ENCODE measurements at regions not wholly inside any gene's neighbourhood (a gene's known extent, or its start where the extent isn't known, plus 50 kb on each side); places are given as distances from the start of the nearest gene placed in this dataset.

- Mint-ChIP-seq H3K36me3 (no peaks in the 10 kb centered on the region), H3K4me1 (no peaks in the 10 kb centered on the region), H3K9me3 (no peaks in the 10 kb centered on the region), H3K27ac (no peak overlapping the region), H3K4me3 (no peak overlapping the region), H3K27me3 (ENCODE audit: low read depth in 3 of 3) (peaks cover 0 to 6% (median 6%) of the 10 kb centered on the region in 3 donors)
- no peak for DNase-seq
Observed at GRCh38 chr10:63886281-63887022, 365.3 kb downstream of the REEP3 start.

- Mint-ChIP-seq H3K9me3 (no peaks in the 10 kb centered on the region), H3K4me1 (no peaks in the 10 kb centered on the region), H3K27ac (no peak overlapping the region), H3K27me3 (ENCODE audit: low read depth in 3 of 3) (peaks cover 0 to 6% (median 6%) of the 10 kb centered on the region in 3 donors), H3K36me3 (no peaks in the 10 kb centered on the region), H3K4me3 (no peak overlapping the region)
- no peak for DNase-seq
Observed at GRCh38 chr10:63887023-63887589, 365.9 kb downstream of the REEP3 start.

GRCh38 chr10:63887600-63888370 is 366.6 kb downstream of the REEP3 start:
- no peaks in the 10 kb centered on the region for H3K36me3 Mint-ChIP-seq
- H3K9me3 Mint-ChIP-seq: no peaks in the 10 kb centered on the region
- no peak overlapping the region for H3K4me3 Mint-ChIP-seq
- no peak overlapping the region for H3K27ac Mint-ChIP-seq
- no peak for DNase-seq
- no peaks in the 10 kb centered on the region for H3K4me1 Mint-ChIP-seq
- H3K27me3 Mint-ChIP-seq (ENCODE audit: low read depth in 3 of 3): peaks cover 0 to 6% (median 6%) of the 10 kb centered on the region in 3 donors

GRCh38 chr10:63889803-63890202 is 368.6 kb downstream of the REEP3 start:
- peaks cover 2 to 4% (median 2%) of the 10 kb centered on the region in 3 donors for H3K27me3 Mint-ChIP-seq (ENCODE audit: low read depth in 3 of 3)
- no peaks in the 10 kb centered on the region for H3K36me3 Mint-ChIP-seq
- H3K9me3 Mint-ChIP-seq: no peaks in the 10 kb centered on the region
- no peak overlapping the region for H3K4me3 Mint-ChIP-seq
- H3K27ac Mint-ChIP-seq: no peak overlapping the region
- DNase-seq: no peak
- no peaks in the 10 kb centered on the region for H3K4me1 Mint-ChIP-seq

DNA sequence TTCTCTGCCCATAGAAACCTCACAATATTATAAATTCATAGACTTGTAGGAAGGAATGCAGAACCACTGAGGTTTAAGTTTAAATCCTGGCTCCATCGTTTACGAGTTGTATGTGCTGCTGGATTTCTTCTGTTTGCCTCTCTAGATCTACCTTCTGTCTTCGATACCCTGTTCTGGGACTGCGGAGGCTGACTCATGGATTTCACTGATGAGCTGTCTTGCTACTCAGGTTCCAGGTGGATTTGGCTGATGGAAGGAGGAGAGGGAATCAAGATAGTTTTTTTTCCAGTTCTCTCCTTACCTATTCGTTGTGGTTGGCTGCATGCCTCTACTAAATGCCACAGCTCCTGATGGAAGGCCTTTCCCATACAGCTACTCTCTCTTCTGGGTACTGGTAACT is 375.8 kb downstream of the REEP3 start:
- DNase-seq: no peak
- H3K36me3 Mint-ChIP-seq: no peaks in the 10 kb centered on the region
- H3K4me1 Mint-ChIP-seq: no peaks in the 10 kb centered on the region
- H3K4me3 Mint-ChIP-seq: no peak overlapping the region
- no peak overlapping the region for H3K27ac Mint-ChIP-seq
- peaks cover 0 to 4% (median 0%) of the 10 kb centered on the region in 6 donors for H3K9me3 Mint-ChIP-seq
- peaks cover 0 to 5% (median 3%) of the 10 kb centered on the region in 3 donors for H3K27me3 Mint-ChIP-seq (ENCODE audit: low read depth in 3 of 3)

GRCh38 chr10:63899673-63900300 is 378.6 kb downstream of the REEP3 start:
- Mint-ChIP-seq H3K27ac (no peak overlapping the region), H3K36me3 (no peaks in the 10 kb centered on the region), H3K9me3 (peaks cover 0 to 4% (median 0%) of the 10 kb centered on the region in 6 donors), H3K27me3 (ENCODE audit: low read depth in 3 of 3) (peaks cover 0 to 3% (median 2%) of the 10 kb centered on the region in 3 donors), H3K4me1 (no peaks in the 10 kb centered on the region), H3K4me3 (no peak overlapping the region)
- no peak for DNase-seq

DNA sequence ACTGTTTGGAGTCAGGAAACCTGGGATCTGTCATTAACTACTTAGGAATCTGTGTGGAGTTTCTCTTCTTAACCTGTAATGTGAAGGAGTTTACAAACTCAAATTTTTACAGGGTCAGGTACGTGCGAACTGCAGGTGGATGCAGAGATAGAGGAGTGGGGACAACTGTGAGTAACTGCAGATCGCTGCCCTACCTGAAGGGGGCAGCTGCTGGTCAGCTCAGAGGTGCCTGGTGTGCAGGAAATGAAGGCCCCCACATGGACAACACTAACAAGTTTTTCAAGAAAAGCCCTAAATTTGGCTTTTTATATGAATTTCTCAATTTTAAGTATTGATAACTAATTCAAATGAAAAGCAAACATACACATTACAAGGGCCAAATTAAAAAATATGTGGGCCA is 380.0 kb downstream of the REEP3 start:
- no peak for DNase-seq
- no peaks in the 10 kb centered on the region for H3K36me3 Mint-ChIP-seq
- peaks cover 0 to 6% (median 0%) of the 10 kb centered on the region in 6 donors for H3K9me3 Mint-ChIP-seq
- H3K4me3 Mint-ChIP-seq: no peak overlapping the region
- peaks cover 0 to 3% (median 2%) of the 10 kb centered on the region in 3 donors for H3K27me3 Mint-ChIP-seq (ENCODE audit: low read depth in 3 of 3)
- no peak overlapping the region for H3K27ac Mint-ChIP-seq
- no peaks in the 10 kb centered on the region for H3K4me1 Mint-ChIP-seq

- Mint-ChIP-seq H3K9me3 (peaks cover 0 to 6% (median 0%) of the 10 kb centered on the region in 6 donors), H3K4me3 (no peak overlapping the region), H3K36me3 (no peaks in the 10 kb centered on the region), H3K27me3 (ENCODE audit: low read depth in 3 of 3) (peaks cover 0 to 3% (median 2%) of the 10 kb centered on the region in 3 donors), H3K27ac (no peak overlapping the region), H3K4me1 (no peaks in the 10 kb centered on the region)
- no peak for DNase-seq
Observed at GRCh38 chr10:63901881-63902280, 380.7 kb downstream of the REEP3 start.

GRCh38 chr10:63910806-63911205 is 389.6 kb downstream of the REEP3 start:
- no peaks in the 10 kb centered on the region for H3K4me1 Mint-ChIP-seq
- H3K4me3 Mint-ChIP-seq: no peak overlapping the region

GRCh38 chr10:63915240-63915639 is 394.0 kb downstream of the REEP3 start:
- Mint-ChIP-seq H3K36me3 (no peaks in the 10 kb centered on the region), H3K27ac (no peak overlapping the region), H3K4me3 (no peak overlapping the region), H3K27me3 (ENCODE audit: low read depth in 3 of 3) (peaks cover 0 to 4% (median 0%) of the 10 kb centered on the region in 3 donors), H3K4me1 (no peaks in the 10 kb centered on the region), H3K9me3 (peaks cover 0 to 4% (median 0%) of the 10 kb centered on the region in 6 donors)
- no peak for DNase-seq

More at GRCh38 chr10:63910806-63911205, 389.6 kb downstream of the REEP3 start:
- no peaks in the 10 kb centered on the region for H3K36me3 Mint-ChIP-seq
- peaks cover 0 to 4% (median 0%) of the 10 kb centered on the region in 6 donors for H3K9me3 Mint-ChIP-seq
- H3K27ac Mint-ChIP-seq: no peak overlapping the region
- peaks cover 0 to 6% (median 0%) of the 10 kb centered on the region in 3 donors for H3K27me3 Mint-ChIP-seq (ENCODE audit: low read depth in 3 of 3)
- no peak for DNase-seq

DNA sequence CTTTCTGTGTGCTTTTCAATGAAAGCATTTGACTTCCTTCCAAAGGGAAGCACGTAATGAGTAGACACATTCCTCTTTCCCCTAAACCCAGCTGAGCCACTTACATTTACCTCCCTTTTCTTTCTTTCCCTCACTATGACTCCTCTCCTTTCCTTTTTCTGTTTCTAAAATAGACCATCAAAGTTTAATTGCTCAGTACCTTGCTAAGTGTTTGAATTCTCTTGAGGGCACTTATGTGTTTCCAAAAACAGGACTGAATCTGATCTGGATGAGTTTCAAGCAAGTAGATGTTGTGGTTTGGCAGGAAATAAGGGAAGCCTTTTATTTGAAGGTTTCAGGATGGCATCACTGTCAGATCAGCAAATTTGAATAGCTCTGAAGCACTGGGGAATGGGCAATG is 396.2 kb downstream of the REEP3 start:
- no peaks in the 10 kb centered on the region for H3K4me1 Mint-ChIP-seq
- peaks cover 0 to 4% (median 0%) of the 10 kb centered on the region in 6 donors for H3K9me3 Mint-ChIP-seq
- H3K4me3 Mint-ChIP-seq: no peak overlapping the region
- no peak for DNase-seq
- no peaks in the 10 kb centered on the region for H3K36me3 Mint-ChIP-seq
- H3K27me3 Mint-ChIP-seq (ENCODE audit: low read depth in 3 of 3): peaks cover 0 to 4% (median 2%) of the 10 kb centered on the region in 3 donors
- no peak overlapping the region for H3K27ac Mint-ChIP-seq

GRCh38 chr10:63919575-63920279 is 398.5 kb downstream of the REEP3 start:
- Mint-ChIP-seq H3K27me3 (ENCODE audit: low read depth in 3 of 3) (peaks cover 1 to 8% (median 2%) of the 10 kb centered on the region in 3 donors), H3K27ac (no peak overlapping the region), H3K9me3 (peaks cover 0 to 2% (median 0%) of the 10 kb centered on the region in 6 donors), H3K36me3 (no peaks in the 10 kb centered on the region), H3K4me3 (no peak overlapping the region), H3K4me1 (no peaks in the 10 kb centered on the region)
- DNase-seq: no peak

DNA sequence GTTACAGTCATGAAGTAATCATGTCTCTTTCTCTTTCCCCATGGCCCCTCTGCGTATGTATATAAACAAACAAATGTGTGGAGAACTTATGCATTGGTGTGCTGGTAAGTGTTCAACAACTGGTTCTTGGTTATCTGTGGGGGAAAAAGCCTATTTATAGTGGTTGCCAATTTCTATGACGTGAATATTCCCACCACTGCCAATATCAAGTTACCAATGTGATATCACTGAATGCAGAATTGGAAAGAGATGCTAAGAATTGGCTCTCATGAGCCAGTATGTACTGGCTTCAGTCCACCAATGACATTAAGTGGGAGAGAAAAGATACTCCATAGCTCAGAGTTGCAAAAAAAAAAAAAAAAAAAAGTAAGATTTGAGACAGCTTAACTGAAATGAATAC is 399.7 kb downstream of the REEP3 start:
- DNase-seq: no peak
- H3K27me3 Mint-ChIP-seq (ENCODE audit: low read depth in 3 of 3): peaks cover 0 to 10% (median 1%) of the 10 kb centered on the region in 3 donors
- no peaks in the 10 kb centered on the region for H3K4me1 Mint-ChIP-seq
- H3K4me3 Mint-ChIP-seq: no peak overlapping the region
- H3K9me3 Mint-ChIP-seq: peaks cover 0 to 2% (median 0%) of the 10 kb centered on the region in 6 donors
- no peak overlapping the region for H3K27ac Mint-ChIP-seq
- no peaks in the 10 kb centered on the region for H3K36me3 Mint-ChIP-seq

All from immature natural killer cell (primary cell).